H1 (cell line): ENCODE measurements at regions not wholly inside any gene's neighbourhood (a gene's known extent, or its start where the extent isn't known, plus 50 kb on each side); places are given as distances from the start of the nearest gene placed in this dataset.
"Not testable (repeated sequence)": the region's sequence is repeated elsewhere in the genome, so short reads cannot be mapped to it uniquely, and the experiment has no call there.

ENCODE experiments used
- CTCF ChIA-PET: fragments of 300-600 bp; sonication (Branson Sonifier 250); formaldehyde crosslinking; loops from one replicate; lab custom pipeline; 2021; ENCODE audit not compliant: partially characterized antibody; lab: Charles Lee
- POLR2A ChIA-PET: fragments of 300-600 bp; sonication (Branson Sonifier 250); formaldehyde crosslinking; loops from one replicate; lab custom pipeline; 2021; ENCODE audit warnings: inconsistent platforms; ENCODE audit not compliant: partially characterized antibody; lab: Charles Lee
- DNase-seq, 2 experiments: peaks; one replicate each; pipeline versions ENCODE4 v3.0.0 to v3.0.0-alpha.2; 2010 to 2022; ENCODE audit warnings: low spot score in 2 of 2, low read depth in 1 of 2, mixed read lengths in 1 of 2
- FAIRE-seq: peaks from 2 replicates; lab custom pipeline; 2011; peaks lifted over from hg19 to GRCh38; lab: Jason Lieb, UNC
- H2AFZ ChIP-seq: 2 replicates; pipeline ENCODE4 v1.8.1; 2012; ENCODE audit warnings: low read length, inconsistent platforms
- H2AK5ac ChIP-seq: 2 replicates; pipeline ENCODE4 v1.6.1; 2013; ENCODE audit warnings: low read depth, low read length
- H2BK120ac ChIP-seq: replicated peaks from 2 replicates; pipeline ENCODE3; 2013; ENCODE audit warnings: low read depth, low read length, inconsistent platforms
- H2BK12ac ChIP-seq: 2 replicates; pipeline ENCODE4 v1.6.1; 2013; ENCODE audit warnings: low read depth, low read length
- H2BK15ac ChIP-seq: 2 replicates; pipeline ENCODE4 v1.6.1; 2013; ENCODE audit warnings: low read length
- H2BK20ac ChIP-seq: 2 replicates; pipeline ENCODE4 v1.6.1; 2013; ENCODE audit warnings: low read length
- H2BK5ac ChIP-seq: 2 replicates; pipeline ENCODE4 v1.6.1; 2013; ENCODE audit warnings: low read depth, low read length
- H3K14ac ChIP-seq: 2 replicates; pipeline ENCODE4 v1.6.1; 2013; ENCODE audit warnings: inconsistent platforms; ENCODE audit not compliant: insufficient read length
- H3K18ac ChIP-seq: 2 replicates; pipeline ENCODE4 v1.6.1; 2013; ENCODE audit warnings: low read length; ENCODE audit errors: extremely low read depth
- H3K23ac ChIP-seq: 2 replicates; pipeline ENCODE4 v1.6.1; 2013; ENCODE audit warnings: inconsistent platforms; ENCODE audit not compliant: insufficient read length
- H3K23me2 ChIP-seq: 2 replicates; pipeline ENCODE4 v1.6.1; 2013; ENCODE audit warnings: low read depth, low read length
- H3K27ac ChIP-seq: 2 replicates; pipeline ENCODE4 v1.6.1; 2011; ENCODE audit warnings: low read depth, low read length, inconsistent platforms
- H3K27me3 ChIP-seq, 4 experiments: replicated peaks in 1 of 4; 1 replicate in 1 of 4; 2 replicates in 3 of 4; pipeline versions ENCODE4 v1.6.1 to v1.8.1; 2011 to 2013; ENCODE audit warnings: low read length in 3 of 4, mild to moderate bottlenecking in 3 of 4, inconsistent platforms in 2 of 4, mixed read lengths in 2 of 4, moderate library complexity in 1 of 4; ENCODE audit not compliant: control insufficient read depth in 3 of 4, insufficient read depth in 3 of 4; ENCODE audit errors: extremely low read depth in 1 of 4
- H3K36me3 ChIP-seq, 4 experiments: 2 replicates each; pipeline versions ENCODE4 v1.6.1 to v1.8.1; 2011 to 2013; ENCODE audit warnings: mild to moderate bottlenecking in 4 of 4, low read length in 3 of 4, moderate library complexity in 2 of 4, control low read depth in 1 of 4, inconsistent platforms in 1 of 4; ENCODE audit not compliant: insufficient read depth in 4 of 4, control insufficient read depth in 2 of 4
- H3K4ac ChIP-seq: replicated peaks from 2 replicates; pipeline ENCODE3; 2013; ENCODE audit warnings: low read length, low read depth, mixed read lengths, inconsistent platforms; ENCODE audit not compliant: insufficient read length
- H3K4me1 ChIP-seq, 4 experiments: replicated peaks in 1 of 4; 1 replicate in 1 of 4; 2 replicates in 3 of 4; pipeline versions ENCODE4 v1.6.1 to v1.8.1; 2011 to 2013; ENCODE audit warnings: low read length in 3 of 4, inconsistent platforms in 2 of 4, mixed read lengths in 1 of 4; ENCODE audit not compliant: insufficient read depth in 4 of 4, control insufficient read depth in 3 of 4
- H3K4me2 ChIP-seq, 2 experiments: 2 replicates each; pipeline versions ENCODE4 v1.6.1 to v1.8.1; 2011 to 2013; ENCODE audit warnings: low read depth in 2 of 2, low read length in 2 of 2, control low read depth in 1 of 2, inconsistent platforms in 1 of 2, mild to moderate bottlenecking in 1 of 2; ENCODE audit not compliant: insufficient read depth in 1 of 2
- H3K4me3 ChIP-seq, 4 experiments: fragments of 200-600, 300-600 bp in 1 of 4; sonication (generic), shearing (Covaris generic), sonication (Bioruptor Twin) in 1 of 4; 2 replicates each; pipeline versions ENCODE4 v1.5.1 to v1.8.1; 2011 to 2016; ENCODE audit warnings: low read length in 4 of 4, low read depth in 3 of 4, control low read depth in 2 of 4, inconsistent platforms in 2 of 4, mild to moderate bottlenecking in 2 of 4, mixed read lengths in 1 of 4, moderate library complexity in 1 of 4; ENCODE audit not compliant: insufficient read depth in 2 of 4; ENCODE audit errors: extremely low read depth in 1 of 4
- H3K56ac ChIP-seq: replicated peaks from 2 replicates; pipeline ENCODE3; 2013; ENCODE audit warnings: low read depth, mild to moderate bottlenecking, mixed read lengths, low read length, inconsistent platforms; ENCODE audit not compliant: insufficient read length
- H3K79me1 ChIP-seq: 2 replicates; pipeline ENCODE4 v1.6.1; 2013; ENCODE audit warnings: low read depth, low read length, control low read depth
- H3K79me2 ChIP-seq, 2 experiments: 2 replicates each; pipeline versions ENCODE4 v1.6.1 to v1.8.1; 2012 to 2013; ENCODE audit warnings: low read length in 2 of 2, mild to moderate bottlenecking in 2 of 2, inconsistent platforms in 1 of 2; ENCODE audit not compliant: insufficient read depth in 2 of 2, control insufficient read depth in 1 of 2
- H3K9ac ChIP-seq, 4 experiments: replicated peaks in 1 of 4; 1 replicate in 1 of 4; 2 replicates in 3 of 4; pipeline versions ENCODE4 v1.6.1 to v1.8.1; 2011 to 2013; ENCODE audit warnings: low read depth in 3 of 4, low read length in 3 of 4, control low read depth in 2 of 4, mild to moderate bottlenecking in 2 of 4, moderate library complexity in 2 of 4, inconsistent platforms in 1 of 4; ENCODE audit errors: extremely low read depth in 1 of 4
- H3K9me3 ChIP-seq, 2 experiments: 2 replicates each; pipeline versions ENCODE4 v1.6.1 to v1.8.1; 2012 to 2013; ENCODE audit warnings: mild to moderate bottlenecking in 2 of 2, moderate library complexity in 2 of 2, control low read depth in 1 of 2, inconsistent platforms in 1 of 2, low read depth in 1 of 2, low read length in 1 of 2, mixed read lengths in 1 of 2; ENCODE audit not compliant: insufficient read depth in 2 of 2
- H4K20me1 ChIP-seq, 2 experiments: replicated peaks in 1 of 2; 2 replicates each; pipeline versions ENCODE3 to v1.8.1; 2011 to 2013; ENCODE audit warnings: inconsistent platforms in 2 of 2, low read length in 2 of 2, mild to moderate bottlenecking in 1 of 2; ENCODE audit not compliant: insufficient read depth in 2 of 2, control insufficient read depth in 1 of 2
- H4K5ac ChIP-seq: 2 replicates; pipeline ENCODE4 v1.6.1; 2013; ENCODE audit warnings: low read length, low read depth, mixed read lengths, inconsistent platforms; ENCODE audit not compliant: insufficient read length
- H4K8ac ChIP-seq: 2 replicates; pipeline ENCODE4 v1.8.0; 2013; ENCODE audit warnings: mild to moderate bottlenecking, moderate library complexity, low read length, inconsistent platforms; ENCODE audit not compliant: insufficient read depth; ENCODE audit errors: extremely low read depth
- H4K91ac ChIP-seq: replicated peaks from 2 replicates; pipeline ENCODE3; 2013; ENCODE audit warnings: low read length, mixed read lengths, inconsistent platforms; ENCODE audit not compliant: insufficient read length
- WGBS, 2 experiments: shearing (Covaris generic) in 1 of 2; methylation state at CpG; one replicate each; pipeline versions ENCODE4 v1.1.6 to v1.1.7; 2013 to 2015; ENCODE audit warnings: low lambda C conversion rate in 2 of 2, mixed read lengths in 2 of 2, inconsistent platforms in 1 of 2, low coverage in 1 of 2, missing lambda C conversion rate in 1 of 2; ENCODE audit not compliant: insufficient replicate concordance in 2 of 2, insufficient coverage in 1 of 2, insufficient read length in 1 of 2; ENCODE audit errors: extremely low coverage in 1 of 2, missing lambda C conversion rate in 1 of 2; 5-methylcytosine and 5-hydroxymethylcytosine counted together

GRCh38 chr15:35239693-35240092 lies 154.6 kb upstream of the NANOGP8 start:
- H3K23me2 ChIP-seq, H3K4me2 ChIP-seq, H3K9me3 ChIP-seq, H2AK5ac ChIP-seq, H4K8ac ChIP-seq, H3K4me3 ChIP-seq, H3K27ac ChIP-seq, H4K91ac ChIP-seq, POLR2A ChIA-PET, H3K79me1 ChIP-seq, H3K4me1 ChIP-seq, H3K27me3 ChIP-seq, H2BK20ac ChIP-seq, H2BK120ac ChIP-seq, H4K20me1 ChIP-seq, H3K18ac ChIP-seq, H4K5ac ChIP-seq, H3K36me3 ChIP-seq, H2AFZ ChIP-seq, H2BK15ac ChIP-seq, H2BK12ac ChIP-seq, H2BK5ac ChIP-seq, H3K14ac ChIP-seq, H3K4ac ChIP-seq, H3K23ac ChIP-seq, H3K9ac ChIP-seq, H3K56ac ChIP-seq, H3K79me2 ChIP-seq, DNase-seq, CTCF ChIA-PET, FAIRE-seq: not testable (repeated sequence)
- 87% methylated on average over 6 of the region's 6 CpGs; no CpG with 5 or more reads in 1 of the 2 experiments for WGBS, 2 experiments

- H2BK15ac ChIP-seq, CTCF ChIA-PET, H4K8ac ChIP-seq, H2BK5ac ChIP-seq, H3K4me1 ChIP-seq, H2AK5ac ChIP-seq, H3K23ac ChIP-seq, H2BK120ac ChIP-seq, H3K4me3 ChIP-seq, H3K79me1 ChIP-seq, POLR2A ChIA-PET, H2BK20ac ChIP-seq, H3K56ac ChIP-seq, H3K4ac ChIP-seq, H4K91ac ChIP-seq, H4K5ac ChIP-seq, H3K18ac ChIP-seq, H3K27ac ChIP-seq, DNase-seq, H2BK12ac ChIP-seq, H3K4me2 ChIP-seq, H3K14ac ChIP-seq, H3K23me2 ChIP-seq, FAIRE-seq, H3K27me3 ChIP-seq, H2AFZ ChIP-seq, H3K9me3 ChIP-seq, H4K20me1 ChIP-seq, H3K36me3 ChIP-seq, H3K9ac ChIP-seq, H3K79me2 ChIP-seq: not testable (repeated sequence)
- WGBS, 2 experiments, result 90% methylated on average over 3 of the region's 3 CpGs; no CpG with 5 or more reads in 1 of the 2 experiments
Measured at GRCh38 chr15:35238448-35238847, 153.4 kb upstream of the NANOGP8 start.
